ENCODE measurements at regions not wholly inside any gene's neighbourhood (a gene's known extent, or its start where the extent isn't known, plus 50 kb on each side); places are given as distances from the start of the nearest gene placed in this dataset.

DNA sequence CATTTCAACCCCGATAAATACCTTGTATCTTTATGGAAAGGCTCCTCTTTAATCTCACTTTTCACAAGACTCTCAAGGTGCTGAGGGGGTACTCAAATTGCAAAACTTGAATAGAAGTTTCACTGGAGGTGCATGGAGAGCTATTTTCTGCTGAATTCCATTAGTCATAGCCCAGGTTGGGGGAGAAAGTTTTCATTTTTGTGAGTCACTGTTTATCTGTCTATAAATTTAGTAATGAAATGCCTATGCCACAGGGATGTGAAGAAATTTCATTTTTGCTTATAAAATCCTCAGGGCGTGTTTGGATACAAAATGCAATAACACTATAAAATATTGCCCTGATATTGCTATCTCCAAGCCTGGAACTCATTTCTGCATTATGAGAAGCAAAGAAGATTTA, 346.3 kb downstream of the LRATD1 start:
- TF ChIP-seq, protein P1, sequence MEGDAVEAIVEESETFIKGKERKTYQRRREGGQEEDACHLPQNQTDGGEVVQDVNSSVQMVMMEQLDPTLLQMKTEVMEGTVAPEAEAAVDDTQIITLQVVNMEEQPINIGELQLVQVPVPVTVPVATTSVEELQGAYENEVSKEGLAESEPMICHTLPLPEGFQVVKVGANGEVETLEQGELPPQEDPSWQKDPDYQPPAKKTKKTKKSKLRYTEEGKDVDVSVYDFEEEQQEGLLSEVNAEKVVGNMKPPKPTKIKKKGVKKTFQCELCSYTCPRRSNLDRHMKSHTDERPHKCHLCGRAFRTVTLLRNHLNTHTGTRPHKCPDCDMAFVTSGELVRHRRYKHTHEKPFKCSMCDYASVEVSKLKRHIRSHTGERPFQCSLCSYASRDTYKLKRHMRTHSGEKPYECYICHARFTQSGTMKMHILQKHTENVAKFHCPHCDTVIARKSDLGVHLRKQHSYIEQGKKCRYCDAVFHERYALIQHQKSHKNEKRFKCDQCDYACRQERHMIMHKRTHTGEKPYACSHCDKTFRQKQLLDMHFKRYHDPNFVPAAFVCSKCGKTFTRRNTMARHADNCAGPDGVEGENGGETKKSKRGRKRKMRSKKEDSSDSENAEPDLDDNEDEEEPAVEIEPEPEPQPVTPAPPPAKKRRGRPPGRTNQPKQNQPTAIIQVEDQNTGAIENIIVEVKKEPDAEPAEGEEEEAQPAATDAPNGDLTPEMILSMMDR (IDR thresholded peaks at IDR 0.05) = no peak
- TF ChIP-seq POLR2A (IDR thresholded peaks at IDR 0.05; ENCODE audit: low read depth) (no peak), EP300 (IDR thresholded peaks at IDR 0.05) (no peak), POLR2AphosphoS5 (IDR thresholded peaks at IDR 0.05) (no peak)
